H1 (cell line): ENCODE measurements at regions not wholly inside any gene's neighbourhood (a gene's known extent, or its start where the extent isn't known, plus 50 kb on each side); places are given as distances from the start of the nearest gene placed in this dataset.

Experiments
- CTCF ChIA-PET: fragments of 300-600 bp; sonication (Branson Sonifier 250); formaldehyde crosslinking; loops from one replicate; lab custom pipeline; 2021; ENCODE audit not compliant: partially characterized antibody; lab: Charles Lee
- POLR2A ChIA-PET: fragments of 300-600 bp; sonication (Branson Sonifier 250); formaldehyde crosslinking; loops from one replicate; lab custom pipeline; 2021; ENCODE audit warnings: inconsistent platforms; ENCODE audit not compliant: partially characterized antibody; lab: Charles Lee
- DNase-seq, 2 experiments: peaks; one replicate each; pipeline versions ENCODE4 v3.0.0 to v3.0.0-alpha.2; 2010 to 2022; ENCODE audit warnings: low spot score in 2 of 2, low read depth in 1 of 2, mixed read lengths in 1 of 2
- FAIRE-seq: peaks from 2 replicates; lab custom pipeline; 2011; peaks lifted over from hg19 to GRCh38; lab: Jason Lieb, UNC
- H2AFZ ChIP-seq: 2 replicates; pipeline ENCODE4 v1.8.1; 2012; ENCODE audit warnings: low read length, inconsistent platforms
- H2AK5ac ChIP-seq: 2 replicates; pipeline ENCODE4 v1.6.1; 2013; ENCODE audit warnings: low read depth, low read length
- H2BK120ac ChIP-seq: replicated peaks from 2 replicates; pipeline ENCODE3; 2013; ENCODE audit warnings: low read depth, low read length, inconsistent platforms
- H2BK12ac ChIP-seq: 2 replicates; pipeline ENCODE4 v1.6.1; 2013; ENCODE audit warnings: low read depth, low read length
- H2BK15ac ChIP-seq: 2 replicates; pipeline ENCODE4 v1.6.1; 2013; ENCODE audit warnings: low read length
- H2BK20ac ChIP-seq: 2 replicates; pipeline ENCODE4 v1.6.1; 2013; ENCODE audit warnings: low read length
- H2BK5ac ChIP-seq: 2 replicates; pipeline ENCODE4 v1.6.1; 2013; ENCODE audit warnings: low read depth, low read length
- H3K14ac ChIP-seq: 2 replicates; pipeline ENCODE4 v1.6.1; 2013; ENCODE audit warnings: inconsistent platforms; ENCODE audit not compliant: insufficient read length
- H3K18ac ChIP-seq: 2 replicates; pipeline ENCODE4 v1.6.1; 2013; ENCODE audit warnings: low read length; ENCODE audit errors: extremely low read depth
- H3K23ac ChIP-seq: 2 replicates; pipeline ENCODE4 v1.6.1; 2013; ENCODE audit warnings: inconsistent platforms; ENCODE audit not compliant: insufficient read length
- H3K23me2 ChIP-seq: 2 replicates; pipeline ENCODE4 v1.6.1; 2013; ENCODE audit warnings: low read depth, low read length
- H3K27ac ChIP-seq: 2 replicates; pipeline ENCODE4 v1.6.1; 2011; ENCODE audit warnings: low read depth, low read length, inconsistent platforms
- H3K27me3 ChIP-seq, 4 experiments: replicated peaks in 1 of 4; 1 replicate in 1 of 4; 2 replicates in 3 of 4; pipeline versions ENCODE4 v1.6.1 to v1.8.1; 2011 to 2013; ENCODE audit warnings: low read length in 3 of 4, mild to moderate bottlenecking in 3 of 4, inconsistent platforms in 2 of 4, mixed read lengths in 2 of 4, moderate library complexity in 1 of 4; ENCODE audit not compliant: control insufficient read depth in 3 of 4, insufficient read depth in 3 of 4; ENCODE audit errors: extremely low read depth in 1 of 4
- H3K36me3 ChIP-seq, 4 experiments: 2 replicates each; pipeline versions ENCODE4 v1.6.1 to v1.8.1; 2011 to 2013; ENCODE audit warnings: mild to moderate bottlenecking in 4 of 4, low read length in 3 of 4, moderate library complexity in 2 of 4, control low read depth in 1 of 4, inconsistent platforms in 1 of 4; ENCODE audit not compliant: insufficient read depth in 4 of 4, control insufficient read depth in 2 of 4
- H3K4ac ChIP-seq: replicated peaks from 2 replicates; pipeline ENCODE3; 2013; ENCODE audit warnings: low read length, low read depth, mixed read lengths, inconsistent platforms; ENCODE audit not compliant: insufficient read length
- H3K4me1 ChIP-seq, 4 experiments: replicated peaks in 1 of 4; 1 replicate in 1 of 4; 2 replicates in 3 of 4; pipeline versions ENCODE4 v1.6.1 to v1.8.1; 2011 to 2013; ENCODE audit warnings: low read length in 3 of 4, inconsistent platforms in 2 of 4, mixed read lengths in 1 of 4; ENCODE audit not compliant: insufficient read depth in 4 of 4, control insufficient read depth in 3 of 4
- H3K4me2 ChIP-seq, 2 experiments: 2 replicates each; pipeline versions ENCODE4 v1.6.1 to v1.8.1; 2011 to 2013; ENCODE audit warnings: low read depth in 2 of 2, low read length in 2 of 2, control low read depth in 1 of 2, inconsistent platforms in 1 of 2, mild to moderate bottlenecking in 1 of 2; ENCODE audit not compliant: insufficient read depth in 1 of 2
- H3K4me3 ChIP-seq, 4 experiments: fragments of 200-600, 300-600 bp in 1 of 4; sonication (generic), shearing (Covaris generic), sonication (Bioruptor Twin) in 1 of 4; 2 replicates each; pipeline versions ENCODE4 v1.5.1 to v1.8.1; 2011 to 2016; ENCODE audit warnings: low read length in 4 of 4, low read depth in 3 of 4, control low read depth in 2 of 4, inconsistent platforms in 2 of 4, mild to moderate bottlenecking in 2 of 4, mixed read lengths in 1 of 4, moderate library complexity in 1 of 4; ENCODE audit not compliant: insufficient read depth in 2 of 4; ENCODE audit errors: extremely low read depth in 1 of 4
- H3K56ac ChIP-seq: replicated peaks from 2 replicates; pipeline ENCODE3; 2013; ENCODE audit warnings: low read depth, mild to moderate bottlenecking, mixed read lengths, low read length, inconsistent platforms; ENCODE audit not compliant: insufficient read length
- H3K79me1 ChIP-seq: 2 replicates; pipeline ENCODE4 v1.6.1; 2013; ENCODE audit warnings: low read depth, low read length, control low read depth
- H3K79me2 ChIP-seq, 2 experiments: 2 replicates each; pipeline versions ENCODE4 v1.6.1 to v1.8.1; 2012 to 2013; ENCODE audit warnings: low read length in 2 of 2, mild to moderate bottlenecking in 2 of 2, inconsistent platforms in 1 of 2; ENCODE audit not compliant: insufficient read depth in 2 of 2, control insufficient read depth in 1 of 2
- H3K9ac ChIP-seq, 4 experiments: replicated peaks in 1 of 4; 1 replicate in 1 of 4; 2 replicates in 3 of 4; pipeline versions ENCODE4 v1.6.1 to v1.8.1; 2011 to 2013; ENCODE audit warnings: low read depth in 3 of 4, low read length in 3 of 4, control low read depth in 2 of 4, mild to moderate bottlenecking in 2 of 4, moderate library complexity in 2 of 4, inconsistent platforms in 1 of 4; ENCODE audit errors: extremely low read depth in 1 of 4
- H3K9me3 ChIP-seq, 2 experiments: 2 replicates each; pipeline versions ENCODE4 v1.6.1 to v1.8.1; 2012 to 2013; ENCODE audit warnings: mild to moderate bottlenecking in 2 of 2, moderate library complexity in 2 of 2, control low read depth in 1 of 2, inconsistent platforms in 1 of 2, low read depth in 1 of 2, low read length in 1 of 2, mixed read lengths in 1 of 2; ENCODE audit not compliant: insufficient read depth in 2 of 2
- H4K20me1 ChIP-seq, 2 experiments: replicated peaks in 1 of 2; 2 replicates each; pipeline versions ENCODE3 to v1.8.1; 2011 to 2013; ENCODE audit warnings: inconsistent platforms in 2 of 2, low read length in 2 of 2, mild to moderate bottlenecking in 1 of 2; ENCODE audit not compliant: insufficient read depth in 2 of 2, control insufficient read depth in 1 of 2
- H4K5ac ChIP-seq: 2 replicates; pipeline ENCODE4 v1.6.1; 2013; ENCODE audit warnings: low read length, low read depth, mixed read lengths, inconsistent platforms; ENCODE audit not compliant: insufficient read length
- H4K8ac ChIP-seq: 2 replicates; pipeline ENCODE4 v1.8.0; 2013; ENCODE audit warnings: mild to moderate bottlenecking, moderate library complexity, low read length, inconsistent platforms; ENCODE audit not compliant: insufficient read depth; ENCODE audit errors: extremely low read depth
- H4K91ac ChIP-seq: replicated peaks from 2 replicates; pipeline ENCODE3; 2013; ENCODE audit warnings: low read length, mixed read lengths, inconsistent platforms; ENCODE audit not compliant: insufficient read length
- CHD2 ChIP-seq: IDR thresholded peaks from 2 replicates; pipeline ENCODE4 v1.6.1; 2012; ENCODE audit warnings: low read length, improper control_type of control experiment
- CTCF ChIP-seq, 3 experiments: IDR thresholded peaks; 1 replicate in 2 of 3; 2 replicates in 1 of 3; pipeline versions ENCODE4 v1.5.1 to v1.6.1; 2011; ENCODE audit warnings: low read length in 3 of 3, mild to moderate bottlenecking in 3 of 3, inconsistent platforms in 2 of 3, low read depth in 1 of 3, moderate library complexity in 1 of 3; ENCODE audit not compliant: insufficient read depth in 1 of 3; ENCODE audit errors: control extremely low read depth in 1 of 3
- FOSL1 ChIP-seq: IDR thresholded peaks from 2 replicates; pipeline ENCODE4 v1.6.1; 2011; ENCODE audit warnings: mild to moderate bottlenecking, low read depth, low read length, moderate library complexity; ENCODE audit not compliant: insufficient read depth
- HDAC2 ChIP-seq, 2 experiments: fragments of 300-600 bp in 1 of 2; sonication (generic) in 1 of 2; IDR thresholded peaks; 2 replicates each; pipeline ENCODE4 v1.6.1; 2011 to 2012; ENCODE audit warnings: low read depth in 2 of 2, low read length in 2 of 2, mild to moderate bottlenecking in 2 of 2, moderate library complexity in 2 of 2, borderline replicate concordance in 1 of 2, inconsistent platforms in 1 of 2
- POLR2AphosphoS5 ChIP-seq: IDR thresholded peaks from 2 replicates; pipeline ENCODE4 v1.6.1; 2011; ENCODE audit warnings: low read depth, low read length
- WGBS, 2 experiments: shearing (Covaris generic) in 1 of 2; methylation state at CpG; one replicate each; pipeline versions ENCODE4 v1.1.6 to v1.1.7; 2013 to 2015; ENCODE audit warnings: low lambda C conversion rate in 2 of 2, mixed read lengths in 2 of 2, inconsistent platforms in 1 of 2, low coverage in 1 of 2, missing lambda C conversion rate in 1 of 2; ENCODE audit not compliant: insufficient replicate concordance in 2 of 2, insufficient coverage in 1 of 2, insufficient read length in 1 of 2; ENCODE audit errors: extremely low coverage in 1 of 2, missing lambda C conversion rate in 1 of 2; 5-methylcytosine and 5-hydroxymethylcytosine counted together

DNA sequence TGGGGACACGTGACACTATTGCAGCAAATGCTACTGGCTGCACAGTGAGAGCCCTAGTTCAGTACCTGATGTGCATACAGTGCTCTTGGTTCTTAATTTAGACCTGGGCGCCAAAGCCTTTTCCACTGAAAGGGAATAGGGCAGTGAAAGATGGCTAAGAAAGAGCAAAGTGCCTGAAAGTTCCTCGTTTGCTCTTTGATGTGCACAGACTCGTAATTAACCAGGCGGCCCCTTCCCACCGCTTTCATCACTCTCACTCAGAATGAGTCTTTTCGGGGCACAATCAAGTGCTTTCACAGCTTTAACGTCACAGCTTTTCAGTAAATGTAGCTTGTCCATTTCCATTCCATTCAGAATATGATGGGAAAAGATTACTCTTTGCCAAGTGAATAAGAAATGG lies 116.6 kb upstream of the ADRA1B start:
- Histone ChIP-seq H4K91ac (no peak overlapping the region), H4K8ac (no peak overlapping the region), H2BK12ac (no peak overlapping the region), H3K79me1 (no peaks in the 10 kb centered on the region), H3K27me3 (no peaks in the 10 kb centered on the region), H3K27ac (no peak overlapping the region), H4K20me1 (no peaks in the 10 kb centered on the region), H4K5ac (no peak overlapping the region), H3K79me2 (no peaks in the 10 kb centered on the region), H3K36me3 (no peaks in the 10 kb centered on the region), H2BK15ac (no peak overlapping the region), H2AFZ (no peak overlapping the region), H3K14ac (no peak overlapping the region), H3K4me2 (no peak overlapping the region), H2BK20ac (no peak overlapping the region), H2BK120ac (no peak overlapping the region), H3K4ac (no peak overlapping the region), H3K23ac (no peak overlapping the region), H2BK5ac (no peak overlapping the region), H3K18ac (no peak overlapping the region), H3K23me2 (no peaks in the 10 kb centered on the region), H3K9me3 (no peaks in the 10 kb centered on the region), H3K56ac (no peak overlapping the region), H2AK5ac (no peak overlapping the region), H3K4me3 (no peak overlapping the region), H3K9ac (no peak overlapping the region), H3K4me1 (no peaks in the 10 kb centered on the region)
- DNase-seq (no peak), FAIRE-seq (no peak)
- POLR2A ChIA-PET, result no interaction called here
- TF ChIP-seq POLR2AphosphoS5 (no peak), FOSL1 (no peak), HDAC2 (IDR thresholded peaks at IDR 0.05; ENCODE audit: borderline replicate concordance in 1 of 2, low read depth in 2 of 2, low read length in 2 of 2) (no peak), CHD2 (no peak), CTCF (IDR thresholded peaks at IDR 0.05; ENCODE audit: control extremely low read depth in 1 of 3, insufficient read depth in 1 of 3, low read depth in 1 of 3, low read length in 3 of 3) (no peak)
- 89% methylated on average over 8 of the region's 8 CpGs; no CpG with 5 or more reads in 1 of the 2 experiments for WGBS, 2 experiments
- CTCF ChIA-PET, result interaction anchor here (0.7 kb wide), 1 partner anchor 166 kb away, joined by 3 read pairs; no protein-coding TSS in a partner anchor
